ENCODE measurements at regions not wholly inside any gene's neighbourhood (a gene's known extent, or its start where the extent isn't known, plus 50 kb on each side); places are given as distances from the start of the nearest gene placed in this dataset.

DNA sequence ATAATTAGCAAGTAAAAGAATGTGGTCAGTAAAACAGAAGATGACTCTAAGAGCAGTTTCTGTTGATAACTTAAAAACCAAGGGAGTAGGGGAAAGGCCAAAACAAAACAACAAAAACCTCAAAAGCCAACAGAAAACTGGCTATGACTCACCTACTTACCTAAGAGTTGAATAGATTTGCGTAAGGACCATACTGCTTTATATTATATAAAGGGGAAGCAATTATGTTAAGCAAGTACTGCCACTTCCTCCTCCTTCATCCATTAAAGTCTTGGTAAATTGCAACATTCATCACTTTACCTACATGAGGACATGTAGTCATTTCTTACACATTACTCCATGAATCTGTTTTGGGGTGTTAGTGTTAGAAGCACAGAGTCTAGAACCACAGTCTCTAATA, 85.9 kb upstream of the FAM47A start:
- intact Hi-C loops (cut with micrococcal nuclease), result no loop called here
- no peaks in the 10 kb centered on the region for H3K36me3 ChIP-seq (ENCODE audit: control insufficient read depth in 1 of 2, insufficient read depth in 2 of 2, low read length in 2 of 2)
- H3K9me3 ChIP-seq (ENCODE audit: control insufficient read depth in 1 of 2, insufficient read depth in 1 of 2, low read depth in 1 of 2, low read length in 2 of 2), result no peaks in the 10 kb centered on the region
- no peak overlapping the region for H3K9ac ChIP-seq (ENCODE audit: low read length)
- no peaks in the 10 kb centered on the region for H3K27me3 ChIP-seq (ENCODE audit: insufficient read depth, low read length)
- TF ChIP-seq ZNF274 (IDR thresholded peaks at IDR 0.05; ENCODE audit: low read depth, low read length), result no peak
- TF ChIP-seq, protein P1, sequence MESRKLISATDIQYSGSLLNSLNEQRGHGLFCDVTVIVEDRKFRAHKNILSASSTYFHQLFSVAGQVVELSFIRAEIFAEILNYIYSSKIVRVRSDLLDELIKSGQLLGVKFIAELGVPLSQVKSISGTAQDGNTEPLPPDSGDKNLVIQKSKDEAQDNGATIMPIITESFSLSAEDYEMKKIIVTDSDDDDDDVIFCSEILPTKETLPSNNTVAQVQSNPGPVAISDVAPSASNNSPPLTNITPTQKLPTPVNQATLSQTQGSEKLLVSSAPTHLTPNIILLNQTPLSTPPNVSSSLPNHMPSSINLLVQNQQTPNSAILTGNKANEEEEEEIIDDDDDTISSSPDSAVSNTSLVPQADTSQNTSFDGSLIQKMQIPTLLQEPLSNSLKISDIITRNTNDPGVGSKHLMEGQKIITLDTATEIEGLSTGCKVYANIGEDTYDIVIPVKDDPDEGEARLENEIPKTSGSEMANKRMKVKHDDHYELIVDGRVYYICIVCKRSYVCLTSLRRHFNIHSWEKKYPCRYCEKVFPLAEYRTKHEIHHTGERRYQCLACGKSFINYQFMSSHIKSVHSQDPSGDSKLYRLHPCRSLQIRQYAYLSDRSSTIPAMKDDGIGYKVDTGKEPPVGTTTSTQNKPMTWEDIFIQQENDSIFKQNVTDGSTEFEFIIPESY (IDR thresholded peaks at IDR 0.05; ENCODE audit: extremely low read depth, insufficient replicate concordance, low read length), result no peak
- TF ChIP-seq SP1 (IDR thresholded peaks at IDR 0.05; ENCODE audit: low read depth), result no peak
- TF ChIP-seq SRF (IDR thresholded peaks at IDR 0.05; ENCODE audit: low read depth), result no peak
- TF ChIP-seq ELF1 (IDR thresholded peaks at IDR 0.05; ENCODE audit: borderline replicate concordance, low read depth), result no peak
- no peak for TF ChIP-seq POLR2AphosphoS5 (IDR thresholded peaks at IDR 0.05; ENCODE audit: low read depth, low read length)
- TF ChIP-seq, protein P2, sequence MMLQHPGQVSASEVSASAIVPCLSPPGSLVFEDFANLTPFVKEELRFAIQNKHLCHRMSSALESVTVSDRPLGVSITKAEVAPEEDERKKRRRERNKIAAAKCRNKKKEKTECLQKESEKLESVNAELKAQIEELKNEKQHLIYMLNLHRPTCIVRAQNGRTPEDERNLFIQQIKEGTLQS (IDR thresholded peaks at IDR 0.05), result no peak
- no TSS peak for BruUV-seq (replicated peaks)
- ChIA-PET CTCF (no interaction called here), RAD21 (ENCODE audit: low non-redundant PET in 1 of 2, low total read pairs in 2 of 2, uncharacterized antibody in 2 of 2, unreplicated experiment in 2 of 2) (no interaction called here), POLR2A (no interaction called here)
- H3K4me1 ChIP-seq (ENCODE audit: control insufficient read depth in 1 of 2, insufficient read depth in 2 of 2, low read length in 2 of 2), result no peaks in the 10 kb centered on the region
- H2AFZ ChIP-seq (ENCODE audit: low read depth, low read length, poor library complexity, severe bottlenecking), result no peak overlapping the region
- H3K4me3 ChIP-seq (replicated peaks in 1 of 2; ENCODE audit: low read depth in 1 of 2, low read length in 2 of 2), result no peak overlapping the region
- no peaks in the 10 kb centered on the region for H4K20me1 ChIP-seq (ENCODE audit: insufficient read depth)
- no peaks in the 10 kb centered on the region for H3K9me2 ChIP-seq (ENCODE audit: insufficient read depth)
- H3K27ac ChIP-seq (ENCODE audit: low read depth, low read length), result no peak overlapping the region
- H3K79me2 ChIP-seq (ENCODE audit: insufficient read depth, low read length), result no peaks in the 10 kb centered on the region
- no peak for DNase-seq (ENCODE audit: low read depth, low spot score)
- no peak for ATAC-seq
- H3K4me2 ChIP-seq (ENCODE audit: low read length), result no peak overlapping the region

DNA sequence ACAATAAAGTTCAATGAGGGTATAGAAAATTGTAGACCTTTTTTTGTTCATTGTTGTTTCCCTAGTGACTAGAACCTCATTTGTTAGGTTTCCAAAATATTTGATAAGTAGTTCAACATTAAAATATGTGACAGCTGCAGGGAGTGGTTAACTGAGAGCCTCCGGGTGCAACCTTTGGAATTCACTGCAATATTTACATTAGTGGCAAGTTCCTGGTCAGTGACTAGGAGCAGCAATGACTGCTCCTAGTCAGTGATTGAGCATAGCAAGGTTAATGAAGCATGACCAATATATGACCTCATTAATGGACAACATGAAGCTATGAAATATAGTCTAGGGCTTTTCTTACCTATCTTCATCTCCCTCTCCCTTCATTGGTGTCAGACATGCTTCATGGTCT, 65.8 kb upstream of the FAM47A start:
- no peaks in the 10 kb centered on the region for H4K20me1 ChIP-seq (ENCODE audit: insufficient read depth)
- no peaks in the 10 kb centered on the region for H3K9me3 ChIP-seq (ENCODE audit: control insufficient read depth in 1 of 2, insufficient read depth in 1 of 2, low read depth in 1 of 2, low read length in 2 of 2)
- no peaks in the 10 kb centered on the region for H3K27me3 ChIP-seq (ENCODE audit: insufficient read depth, low read length)
- ChIA-PET CTCF (no interaction called here), RAD21 (ENCODE audit: low non-redundant PET in 1 of 2, low total read pairs in 2 of 2, uncharacterized antibody in 2 of 2, unreplicated experiment in 2 of 2) (no interaction called here), POLR2A (no interaction called here)
- intact Hi-C loops (cut with micrococcal nuclease), result no loop called here
- no peak for ATAC-seq
- H3K4me3 ChIP-seq (replicated peaks in 1 of 2; ENCODE audit: low read depth in 1 of 2, low read length in 2 of 2), result no peak overlapping the region
- H3K27ac ChIP-seq (ENCODE audit: low read depth, low read length), result no peak overlapping the region
- no peaks in the 10 kb centered on the region for H3K79me2 ChIP-seq (ENCODE audit: insufficient read depth, low read length)
- BruUV-seq (replicated peaks), result no TSS peak
- DNase-seq (ENCODE audit: low read depth, low spot score), result no peak
- no peak overlapping the region for H2AFZ ChIP-seq (ENCODE audit: low read depth, low read length, poor library complexity, severe bottlenecking)
- H3K36me3 ChIP-seq (ENCODE audit: control insufficient read depth in 1 of 2, insufficient read depth in 2 of 2, low read length in 2 of 2), result no peaks in the 10 kb centered on the region
- no peaks in the 10 kb centered on the region for H3K9me2 ChIP-seq (ENCODE audit: insufficient read depth)
- no peak overlapping the region for H3K4me2 ChIP-seq (ENCODE audit: low read length)
- H3K9ac ChIP-seq (ENCODE audit: low read length), result no peak overlapping the region
- no peaks in the 10 kb centered on the region for H3K4me1 ChIP-seq (ENCODE audit: control insufficient read depth in 1 of 2, insufficient read depth in 2 of 2, low read length in 2 of 2)
- no peak for TF ChIP-seq POLR2A (IDR thresholded peaks at IDR 0.05; ENCODE audit: borderline replicate concordance, extremely low read depth, insufficient read depth, insufficient read length)
- no peak for TF ChIP-seq TCF7L2 (IDR thresholded peaks at IDR 0.05; ENCODE audit: borderline replicate concordance, extremely low read depth, insufficient read depth, insufficient read length)
- TF ChIP-seq YY1 (IDR thresholded peaks at IDR 0.05; ENCODE audit: extremely low read depth, insufficient replicate concordance, low read depth, low read length), result no peak
- TF ChIP-seq FOSL1 (IDR thresholded peaks at IDR 0.05; ENCODE audit: low read depth), result no peak
- TF ChIP-seq SP1 (IDR thresholded peaks at IDR 0.05; ENCODE audit: low read depth), result no peak
- no peak for TF ChIP-seq SIN3A (IDR thresholded peaks at IDR 0.05; ENCODE audit: low read depth)
- TF ChIP-seq EZH2 (IDR thresholded peaks at IDR 0.05), result no peak
- TF ChIP-seq, protein P3, sequence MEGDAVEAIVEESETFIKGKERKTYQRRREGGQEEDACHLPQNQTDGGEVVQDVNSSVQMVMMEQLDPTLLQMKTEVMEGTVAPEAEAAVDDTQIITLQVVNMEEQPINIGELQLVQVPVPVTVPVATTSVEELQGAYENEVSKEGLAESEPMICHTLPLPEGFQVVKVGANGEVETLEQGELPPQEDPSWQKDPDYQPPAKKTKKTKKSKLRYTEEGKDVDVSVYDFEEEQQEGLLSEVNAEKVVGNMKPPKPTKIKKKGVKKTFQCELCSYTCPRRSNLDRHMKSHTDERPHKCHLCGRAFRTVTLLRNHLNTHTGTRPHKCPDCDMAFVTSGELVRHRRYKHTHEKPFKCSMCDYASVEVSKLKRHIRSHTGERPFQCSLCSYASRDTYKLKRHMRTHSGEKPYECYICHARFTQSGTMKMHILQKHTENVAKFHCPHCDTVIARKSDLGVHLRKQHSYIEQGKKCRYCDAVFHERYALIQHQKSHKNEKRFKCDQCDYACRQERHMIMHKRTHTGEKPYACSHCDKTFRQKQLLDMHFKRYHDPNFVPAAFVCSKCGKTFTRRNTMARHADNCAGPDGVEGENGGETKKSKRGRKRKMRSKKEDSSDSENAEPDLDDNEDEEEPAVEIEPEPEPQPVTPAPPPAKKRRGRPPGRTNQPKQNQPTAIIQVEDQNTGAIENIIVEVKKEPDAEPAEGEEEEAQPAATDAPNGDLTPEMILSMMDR (IDR thresholded peaks at IDR 0.05 in 2 of 3, conservative IDR thresholded peaks at IDR 0.05 in 1 of 3; ENCODE audit: borderline replicate concordance in 1 of 3, insufficient read depth in 1 of 3, low read depth in 2 of 3, low read length in 2 of 3), result no peak
- TF ChIP-seq, protein P2 (IDR thresholded peaks at IDR 0.05), result no peak
- no peak for TF ChIP-seq RAD21 (IDR thresholded peaks at IDR 0.05; ENCODE audit: low read depth)

Measured in HCT116 (cell line).